Fibroblast of peridontal ligament (primary cell): ENCODE measurements at regions not wholly inside any gene's neighbourhood (a gene's known extent, or its start where the extent isn't known, plus 50 kb on each side); places are given as distances from the start of the nearest gene placed in this dataset.
A peak's percentile ranks its signal among the peaks of the same experiment; 100 is the strongest.
"Not testable (repeated sequence)": the region's sequence is repeated elsewhere in the genome, so short reads cannot be mapped to it uniquely, and the experiment has no call there.

Experiments used
- DNase-seq: peaks from one replicate; pipeline ENCODE4 v3.0.0-alpha.2; 2010; ENCODE audit errors: extremely low read depth

- DNase-seq: no peak
Measured at GRCh38 chr15:34700891-34701427, 53.8 kb downstream of the GJD2 start.

GRCh38 chr15:34699968-34700640 lies 54.7 kb downstream of the GJD2 start:
- no peak for DNase-seq

DNA sequence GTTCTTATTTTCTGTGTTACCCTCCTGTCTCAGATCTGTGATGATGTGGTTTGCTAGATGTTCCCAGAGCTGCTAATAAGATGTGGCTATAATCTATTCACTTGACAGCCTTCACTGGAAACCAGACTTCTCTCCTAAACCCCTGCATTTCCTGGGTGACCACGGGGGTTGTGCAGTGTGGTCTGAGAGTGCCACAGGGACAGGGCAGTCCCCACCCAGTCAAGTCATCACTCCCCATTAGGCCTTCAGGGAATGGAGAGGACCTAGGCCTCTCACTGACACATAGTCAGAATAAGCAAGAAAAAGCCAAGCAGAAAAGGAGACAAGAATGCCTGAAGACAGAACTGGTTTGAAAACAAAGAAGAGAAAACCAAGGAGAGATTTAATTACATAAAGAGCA lies 58.3 kb downstream of the GJD2 start:
- DNase-seq: no peak

GRCh38 chr15:34693053-34693744 lies 61.6 kb downstream of the GJD2 start:
- DNase-seq: no peak

DNA sequence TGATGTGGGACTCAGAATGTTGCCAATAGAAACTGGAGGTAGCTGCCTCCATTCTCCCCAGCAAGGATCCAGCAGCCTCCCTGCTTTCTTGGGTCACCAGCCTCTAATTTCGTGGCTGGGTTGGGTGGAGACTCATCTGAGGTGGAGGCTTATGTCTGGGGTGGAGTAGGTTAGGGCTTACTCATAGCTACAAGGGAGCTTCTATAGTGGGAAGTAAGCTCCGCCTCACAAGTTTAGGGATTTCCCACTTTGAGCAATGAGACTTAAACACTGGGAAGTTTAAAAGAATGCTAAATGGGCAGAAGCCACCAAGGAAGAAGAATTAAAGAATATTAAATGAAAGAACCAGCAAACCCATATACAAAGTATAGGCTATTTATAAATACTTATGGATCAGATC lies 63.8 kb downstream of the GJD2 start:
- no peak for DNase-seq

DNA sequence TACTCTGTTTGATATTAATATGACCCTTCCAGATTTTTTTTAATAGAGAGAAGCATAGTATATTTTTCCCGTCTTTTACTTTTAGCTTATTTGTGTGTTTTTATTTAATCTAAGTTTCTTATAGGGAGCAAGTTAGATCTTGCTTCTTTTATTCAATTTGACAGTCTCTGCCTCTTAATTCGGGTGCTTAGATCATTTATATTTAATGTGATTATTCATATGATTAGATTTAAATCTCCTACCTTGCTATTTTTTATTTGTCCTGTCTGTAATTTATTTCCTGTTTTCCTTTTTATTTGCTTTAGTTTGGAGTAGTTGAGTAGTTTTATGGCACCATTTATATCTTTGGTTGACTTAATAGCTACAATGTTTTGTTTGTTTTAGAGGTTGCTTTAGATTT lies 66.1 kb downstream of the GJD2 start:
- no peak for DNase-seq

DNA sequence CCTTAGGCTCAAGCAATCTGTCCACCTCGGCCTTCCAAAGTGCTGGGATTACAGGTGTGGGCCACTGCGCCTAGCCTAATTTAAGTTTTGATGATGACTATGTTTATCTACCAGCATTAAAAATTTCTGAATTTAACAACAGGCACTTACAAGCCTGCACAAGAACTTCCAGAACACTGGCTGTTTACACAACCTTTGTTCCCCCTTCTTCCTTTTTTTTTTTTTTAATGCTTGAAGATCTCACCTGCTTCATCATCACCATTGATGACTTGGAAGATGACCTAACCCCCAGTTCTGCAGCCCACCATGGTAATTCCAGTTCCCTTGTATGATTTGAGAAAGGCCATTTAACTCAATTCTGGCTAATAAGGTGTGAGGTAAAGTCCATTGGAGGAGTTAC lies 70.4 kb downstream of the GJD2 start:
- no peak for DNase-seq

- DNase-seq: no peak
Measured at GRCh38 chr15:34682674-34683073, 72.1 kb downstream of the GJD2 start.

- DNase-seq: peak; percentile 5
Measured at GRCh38 chr15:34679291-34679690, 75.5 kb downstream of the GJD2 start.

DNA sequence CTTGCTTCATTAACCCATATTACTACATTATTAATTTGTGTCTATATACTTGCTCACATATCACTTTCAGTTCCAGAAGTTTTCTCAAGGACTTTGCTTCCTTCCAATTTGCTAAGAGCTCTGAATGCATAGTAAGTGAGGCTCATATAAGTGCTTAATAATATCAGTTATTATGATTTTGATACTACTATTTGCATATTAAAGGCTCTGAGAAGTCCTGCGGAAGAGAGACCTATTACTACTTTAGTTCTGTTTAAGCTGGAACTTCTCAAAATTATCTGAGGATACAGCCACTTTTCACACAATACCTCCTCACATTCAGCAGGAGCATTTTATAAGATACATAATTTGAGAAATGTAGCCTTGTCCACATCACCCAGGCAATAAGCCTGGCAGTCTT lies 81.6 kb downstream of the GJD2 start:
- no peak for DNase-seq

DNA sequence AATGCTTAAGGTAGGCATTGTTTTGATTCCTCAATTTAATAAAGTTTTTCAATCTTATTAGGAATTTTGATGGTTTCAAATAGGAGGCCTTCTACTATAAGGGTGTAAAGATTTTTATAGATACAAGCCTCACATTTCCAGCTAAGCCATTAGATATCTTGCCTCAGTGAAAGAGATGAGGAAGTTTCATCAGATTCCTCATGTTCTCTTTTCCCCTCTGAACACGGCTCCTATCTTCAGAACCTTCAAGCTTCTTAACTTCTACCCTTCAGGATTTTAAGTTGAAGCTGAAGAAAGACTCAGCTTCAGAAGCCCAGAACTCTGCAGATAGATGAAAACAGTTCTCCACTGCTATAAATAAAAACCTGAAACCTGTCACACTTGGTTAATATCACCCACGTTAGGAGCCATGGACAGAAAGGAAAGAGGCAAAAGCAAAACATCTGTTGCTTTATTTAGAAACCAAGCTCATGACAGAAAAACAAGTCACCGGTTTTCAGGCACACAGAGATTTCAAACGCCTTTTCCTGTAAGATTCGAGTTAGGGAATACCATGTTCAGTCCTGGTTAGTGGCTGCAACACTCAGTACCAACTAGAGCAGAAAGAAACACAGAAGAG lies 82.2 kb upstream of the GOLGA8B start:
- no peak for DNase-seq

- DNase-seq: no peak
Measured at GRCh38 chr15:34664418-34664817, 81.0 kb upstream of the GOLGA8B start.

DNA sequence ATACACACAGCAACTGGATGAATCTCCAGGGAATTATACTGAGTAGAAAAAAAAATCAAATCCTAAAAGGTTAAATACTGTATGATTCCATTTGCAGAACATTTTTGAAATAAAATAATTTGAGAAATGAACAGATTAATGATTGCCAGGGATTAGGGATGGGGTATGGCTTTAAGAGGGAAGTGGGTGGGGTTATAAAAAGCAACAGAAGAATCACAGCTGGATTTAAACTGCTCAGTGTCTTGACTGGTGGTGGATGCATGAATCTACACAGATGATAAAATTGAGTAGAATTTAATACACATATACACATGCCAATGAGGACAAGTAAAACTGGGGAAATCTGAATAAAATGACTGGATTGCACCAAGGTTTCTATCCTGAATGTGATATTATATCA lies 79.7 kb upstream of the GOLGA8B start:
- DNase-seq: no peak

DNA sequence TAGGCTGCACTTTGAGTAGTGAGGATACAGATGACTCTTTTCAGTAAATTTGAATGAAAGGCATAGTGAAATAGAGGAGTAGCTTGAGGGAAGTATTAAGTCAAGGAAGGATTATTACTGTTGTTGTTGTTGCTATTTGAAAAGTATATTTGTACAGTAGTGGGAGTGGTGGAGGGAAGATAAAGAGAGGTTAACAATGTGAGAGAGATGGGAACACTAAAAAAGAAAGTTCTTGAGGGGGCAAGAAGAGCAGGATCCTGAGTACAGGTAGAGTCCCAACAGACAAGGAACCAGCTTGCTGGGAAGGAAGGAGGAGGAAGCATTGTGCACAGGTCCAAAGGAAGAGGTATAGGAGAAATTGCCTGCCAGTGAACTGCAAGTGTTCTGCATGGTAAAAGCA lies 75.6 kb upstream of the GOLGA8B start:
- no peak for DNase-seq

DNA sequence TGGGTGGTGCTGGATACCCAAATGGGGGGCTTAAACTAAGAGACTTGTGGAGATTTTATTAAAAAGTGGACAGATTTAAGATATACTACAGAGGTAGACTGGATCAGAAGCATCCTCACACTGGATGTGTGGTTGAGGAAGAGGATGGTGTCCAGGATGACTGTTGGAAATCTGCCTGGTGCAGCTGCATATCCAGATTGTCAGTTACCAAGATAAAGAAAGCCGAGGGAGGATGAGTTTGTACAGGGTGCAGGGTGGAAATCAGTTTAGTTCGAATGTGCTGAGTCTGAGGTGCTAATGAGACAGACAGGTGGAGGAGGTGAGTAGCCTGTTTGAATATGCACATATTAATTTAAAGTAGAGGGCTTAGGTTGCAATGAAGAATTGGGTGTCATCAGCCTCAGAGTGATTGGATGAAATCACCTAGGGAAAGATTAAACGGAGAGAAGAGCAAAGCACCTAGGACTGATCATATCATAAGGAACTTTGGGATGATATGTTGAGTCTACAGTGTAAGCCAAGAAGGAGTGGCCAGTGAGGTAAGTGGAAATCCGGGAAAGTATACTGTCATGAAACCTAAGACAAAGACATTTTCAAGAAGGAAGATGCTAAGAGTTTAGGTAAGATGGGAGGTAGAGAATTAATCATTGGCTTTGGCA lies 74.1 kb upstream of the GOLGA8B start:
- DNase-seq: no peak

- DNase-seq: no peak
Measured at GRCh38 chr15:34656005-34656796, 72.8 kb upstream of the GOLGA8B start.

GRCh38 chr15:34655326-34655725 lies 71.9 kb upstream of the GOLGA8B start:
- no peak for DNase-seq

DNA sequence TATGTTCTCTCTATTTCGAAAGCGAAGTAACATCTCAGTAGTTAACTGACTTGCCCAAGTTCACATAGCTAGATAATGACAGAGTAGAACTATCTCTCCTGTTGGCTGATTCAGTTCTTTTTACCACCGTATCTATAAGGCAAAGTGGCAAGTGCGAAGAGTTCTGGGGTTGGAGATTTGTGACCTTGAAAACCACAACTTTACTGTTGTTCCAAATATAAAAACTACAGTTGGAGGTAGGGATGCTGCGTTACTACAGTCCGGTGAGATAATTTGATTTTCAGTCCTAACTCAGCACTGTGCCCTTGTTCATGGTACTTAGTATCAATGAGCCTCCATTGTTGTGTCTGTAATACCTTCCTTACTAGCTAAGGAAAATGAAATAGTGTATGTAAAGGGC lies 71.2 kb upstream of the GOLGA8B start:
- DNase-seq: no peak

DNA sequence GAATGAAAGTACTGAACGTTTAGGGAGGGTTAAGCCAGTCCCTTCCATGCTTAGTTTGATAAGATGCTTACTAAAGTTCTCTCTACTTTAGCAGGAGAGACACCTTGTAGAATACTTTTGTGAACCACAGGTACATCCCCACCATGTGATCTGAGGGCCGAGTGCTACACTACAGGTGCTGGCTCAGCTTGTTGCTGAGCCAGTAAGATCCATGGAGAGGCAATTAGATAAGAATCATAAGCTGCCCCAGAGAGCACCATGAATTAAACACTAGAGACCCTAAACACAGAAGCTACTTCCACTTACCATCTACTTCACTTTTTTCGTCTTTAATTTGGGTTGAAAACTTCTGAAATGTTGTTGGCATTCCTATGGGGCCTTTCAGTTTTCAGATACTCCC lies 70.5 kb upstream of the GOLGA8B start:
- DNase-seq: no peak

DNA sequence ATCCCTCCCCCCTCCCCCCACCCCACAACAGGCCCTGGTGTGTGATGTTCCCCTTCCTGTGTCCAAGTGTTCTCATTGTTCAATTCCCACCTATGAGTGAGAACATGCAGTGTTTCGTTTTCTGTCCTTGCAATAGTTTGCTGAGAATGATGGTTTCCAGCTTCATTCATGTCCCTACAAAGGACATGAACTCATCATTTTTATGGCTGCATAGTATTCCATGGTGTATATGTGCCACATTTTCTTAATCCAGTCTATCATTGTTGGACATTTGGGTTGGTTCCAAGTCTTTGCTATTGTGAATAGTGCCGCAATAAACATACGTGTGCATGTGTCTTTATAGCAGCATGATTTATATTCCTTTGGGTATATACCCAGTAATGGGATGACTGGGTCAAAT lies 69.9 kb upstream of the GOLGA8B start:
- not testable (repeated sequence) for DNase-seq

- no peak for DNase-seq
Measured at GRCh38 chr15:34652726-34653033, 69.2 kb upstream of the GOLGA8B start.
